C1 segment of cervical spinal cord (tissue), 14 donors: ENCODE measurements at regions not wholly inside any gene's neighbourhood (a gene's known extent, or its start where the extent isn't known, plus 50 kb on each side); places are given as distances from the start of the nearest gene placed in this dataset.

Experiments used
- DNase-seq, 14 donors: peaks; one replicate each; lab custom pipeline; 2025; lab: John Stamatoyannopoulos, UW

DNA sequence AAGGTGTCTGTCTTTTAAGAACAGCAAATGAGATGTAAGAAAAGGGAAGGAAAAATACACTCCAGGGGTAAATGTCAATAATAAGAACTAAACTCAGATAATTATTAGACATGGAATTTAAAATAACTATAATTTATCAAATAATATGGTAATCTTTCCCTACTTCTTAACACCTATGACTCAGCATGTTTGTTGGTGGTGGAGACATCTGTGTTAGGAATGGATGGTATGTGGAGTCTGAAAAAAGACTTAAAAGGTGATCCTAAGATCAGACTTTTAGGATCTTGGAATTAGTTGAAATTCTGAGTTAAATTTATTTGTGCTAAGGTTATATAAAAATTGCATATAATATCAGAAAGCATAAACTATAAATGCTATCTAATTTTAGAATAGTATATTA, 915.1 kb downstream of the SLITRK5 start:
- no peak for DNase-seq

DNA sequence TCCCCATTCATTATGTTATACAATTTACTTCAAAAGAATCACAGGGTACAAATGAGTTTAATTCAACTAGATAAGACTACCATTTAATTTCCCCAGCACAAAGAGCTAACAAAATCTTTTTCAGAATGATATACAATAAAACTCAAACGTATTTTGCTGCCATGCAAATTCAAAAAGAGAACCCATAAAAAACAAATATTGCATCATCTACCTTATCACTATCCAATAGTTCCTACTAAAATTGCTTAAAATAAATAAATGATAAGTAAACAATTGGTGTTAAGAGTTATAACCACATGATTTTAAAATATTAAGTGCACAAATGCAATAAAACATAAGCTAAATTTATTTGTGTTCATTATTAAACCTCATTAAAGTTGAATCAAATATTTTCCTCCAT, 919.4 kb downstream of the SLITRK5 start:
- DNase-seq: no peak

DNA sequence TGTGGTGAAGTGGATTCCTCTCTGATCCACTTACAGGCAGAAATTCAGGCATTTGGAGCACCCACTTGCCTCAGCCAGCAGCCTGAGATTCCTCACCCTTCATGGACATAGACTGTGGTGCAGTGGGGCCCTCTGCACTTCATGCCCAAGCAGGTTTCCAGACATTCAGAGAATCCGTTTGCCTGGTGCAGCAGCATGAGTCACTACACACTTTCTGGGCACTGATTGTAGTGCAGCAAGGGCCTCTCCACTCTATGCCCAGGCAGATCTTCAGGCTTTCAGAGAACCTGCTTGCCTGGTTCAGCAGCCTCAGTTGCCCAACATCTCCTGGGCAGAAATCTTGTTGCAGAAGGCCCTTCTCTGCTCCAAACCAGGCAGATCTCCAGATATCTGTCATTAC, 920.9 kb downstream of the SLITRK5 start:
- DNase-seq: no peak

DNA sequence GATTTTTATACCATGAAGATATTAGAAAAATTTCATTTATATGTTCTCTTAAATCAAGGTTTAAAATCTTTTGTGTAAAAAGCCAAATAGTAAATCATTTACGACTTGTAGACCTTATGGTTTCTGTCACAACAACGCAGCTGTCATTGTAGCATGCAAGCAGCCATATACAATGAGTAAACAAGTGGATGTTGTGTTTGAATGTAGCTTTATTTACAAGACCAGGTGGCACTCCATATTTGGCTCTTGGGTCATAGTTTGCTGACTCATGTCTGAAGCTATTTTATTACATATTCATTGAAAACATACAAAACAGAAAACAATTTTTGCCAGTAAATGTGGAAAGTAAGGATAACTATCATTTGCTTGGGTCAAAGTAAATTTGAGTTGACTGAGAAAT, 930.8 kb downstream of the SLITRK5 start:
- no peak for DNase-seq

DNA sequence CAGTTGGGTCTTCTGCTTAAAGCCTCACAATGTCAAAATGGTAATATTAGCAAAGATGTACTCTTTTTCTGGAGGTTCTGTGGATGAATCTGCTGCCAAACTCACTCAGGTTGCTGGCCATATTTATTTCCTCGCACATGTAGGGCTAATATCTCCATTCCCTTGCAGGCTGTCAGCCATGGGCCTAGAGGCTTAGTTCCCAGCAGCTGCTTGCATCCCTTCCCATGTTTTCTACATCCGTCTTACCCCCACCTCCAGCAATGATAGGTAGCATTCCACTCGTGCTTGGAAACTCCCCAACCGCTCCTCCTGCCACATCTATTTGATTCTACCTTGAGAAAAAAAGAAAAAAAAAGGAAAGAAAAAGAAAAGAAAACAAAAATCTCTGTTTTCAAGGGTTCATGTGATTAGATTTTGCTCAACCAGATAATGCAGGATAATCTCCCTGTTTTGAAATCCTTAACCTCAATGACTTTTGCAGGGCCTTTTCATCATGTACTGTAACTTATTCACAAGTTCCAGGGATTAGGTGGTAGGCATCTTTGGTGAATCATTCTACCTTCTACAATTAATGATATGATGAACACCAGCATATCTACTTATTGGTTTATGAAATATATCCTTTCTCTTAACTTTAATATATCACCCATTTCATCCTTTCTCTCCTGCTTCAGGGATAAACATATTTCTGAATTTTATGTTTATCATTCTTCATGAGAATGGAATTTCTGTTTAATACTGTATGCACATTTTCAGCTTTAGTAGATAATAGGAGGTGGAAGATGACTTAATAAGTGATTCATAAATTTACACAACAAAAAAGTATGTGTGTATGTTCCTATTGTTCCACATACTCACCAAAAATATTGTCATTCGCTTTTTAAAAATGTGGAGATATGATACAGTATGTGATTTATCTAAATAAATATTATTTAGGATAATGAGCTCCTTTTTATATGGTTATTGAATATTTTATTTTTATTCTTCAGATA, 931.9 kb downstream of the SLITRK5 start:
- DNase-seq: no peak

DNA sequence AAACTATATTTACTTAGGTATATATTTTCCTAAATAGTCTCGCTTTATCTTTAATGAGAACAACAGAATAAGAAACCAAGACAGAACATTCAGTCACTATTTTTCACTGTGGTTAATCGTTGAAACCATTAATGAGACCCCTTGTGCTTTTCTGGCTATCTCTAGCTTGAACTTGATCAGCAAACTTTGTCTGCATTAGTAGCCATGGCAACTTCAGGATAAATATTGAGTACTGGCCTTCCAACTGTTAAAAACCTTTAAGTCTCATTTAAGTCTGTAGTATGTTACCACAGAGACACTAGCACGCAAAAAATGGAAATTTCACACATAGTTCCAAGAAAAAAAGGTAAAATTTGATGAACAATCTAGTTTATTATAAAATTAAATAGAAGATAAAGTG, 946.0 kb downstream of the SLITRK5 start:
- no peak for DNase-seq

DNA sequence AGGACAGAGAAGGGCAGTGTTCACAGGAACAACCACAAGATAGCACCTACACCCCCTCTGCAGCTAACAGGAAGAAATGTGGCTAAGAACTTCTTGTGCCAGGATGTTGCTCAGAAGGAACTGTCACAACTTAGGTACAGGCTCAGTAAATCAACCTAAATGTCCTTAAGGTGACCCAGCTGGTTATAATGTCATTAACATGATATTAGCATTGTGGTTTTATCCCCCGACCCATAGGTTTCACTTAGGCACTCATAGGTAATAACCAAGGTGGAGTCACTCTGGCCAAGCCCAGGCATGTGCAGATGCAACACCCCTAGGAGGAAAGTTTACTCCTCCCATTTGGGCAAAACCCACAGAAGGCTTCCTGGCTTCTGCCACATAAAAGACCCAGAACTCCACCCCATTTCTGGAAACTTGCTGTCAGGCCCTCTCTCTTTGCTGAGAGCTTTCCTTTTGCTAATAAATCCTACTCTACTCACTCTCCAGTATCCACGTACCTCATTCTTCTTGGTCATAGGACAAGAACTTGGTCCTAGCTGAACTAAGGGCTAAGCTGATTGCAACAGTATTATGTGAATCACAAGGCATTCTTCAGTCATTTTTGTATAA, 951.3 kb downstream of the SLITRK5 start:
- no peak for DNase-seq

DNA sequence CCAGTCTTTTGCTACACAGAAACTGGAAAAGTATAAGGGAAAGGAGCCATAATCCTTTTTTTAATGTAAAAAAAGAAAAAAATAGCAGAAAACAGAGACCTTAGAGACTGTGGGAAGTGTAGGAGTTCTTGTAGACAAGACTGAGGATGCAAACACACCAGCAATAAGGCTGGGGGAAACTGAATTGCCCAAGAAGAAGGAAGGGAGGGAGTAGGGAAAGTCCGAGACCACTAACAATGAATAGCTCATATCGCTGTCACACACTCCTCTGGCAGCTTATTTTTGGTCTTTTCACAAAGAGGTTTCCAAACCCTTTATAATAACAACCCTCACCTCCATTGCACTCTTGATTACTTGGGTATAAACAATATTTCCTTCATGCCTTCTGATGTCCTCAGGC, 952.0 kb downstream of the SLITRK5 start:
- DNase-seq: no peak

DNA sequence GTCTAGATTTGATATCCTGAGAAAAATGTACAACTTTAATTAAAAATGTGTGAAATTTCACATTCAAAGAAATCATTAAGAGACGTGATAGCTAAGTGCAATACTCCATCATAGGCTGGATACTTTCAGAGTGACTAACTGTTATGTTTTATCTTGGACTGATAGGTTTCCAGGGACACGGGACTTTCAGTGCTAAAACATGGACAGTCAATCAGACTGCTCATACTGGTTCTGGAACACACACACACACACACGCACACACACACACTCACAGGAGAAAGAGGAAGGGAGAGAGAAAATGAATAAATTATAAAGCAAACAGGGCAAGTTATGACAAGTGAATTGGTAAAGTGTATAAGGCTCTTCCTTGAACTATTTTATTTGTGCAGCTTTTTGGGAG, 955.9 kb downstream of the SLITRK5 start:
- no peak for DNase-seq

DNA sequence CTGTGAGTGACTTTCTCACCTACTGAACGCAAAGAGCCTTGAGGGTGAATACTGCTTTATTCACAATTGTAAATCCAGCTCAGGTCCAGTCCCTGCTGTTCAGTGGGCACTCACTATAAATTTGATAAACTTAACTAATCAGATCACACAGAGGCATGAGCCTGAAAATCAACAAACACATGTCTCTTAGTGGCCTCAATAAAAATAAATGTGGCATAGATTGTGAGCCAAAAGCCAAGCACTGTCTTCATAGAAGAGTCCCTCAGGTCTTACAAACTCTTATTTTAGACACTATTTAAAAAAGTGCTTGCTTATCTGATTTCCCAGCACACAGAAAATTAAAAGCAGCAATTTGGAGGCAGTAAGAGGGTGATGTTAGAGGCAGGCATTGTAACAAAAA, 957.7 kb downstream of the SLITRK5 start:
- DNase-seq: no peak

DNA sequence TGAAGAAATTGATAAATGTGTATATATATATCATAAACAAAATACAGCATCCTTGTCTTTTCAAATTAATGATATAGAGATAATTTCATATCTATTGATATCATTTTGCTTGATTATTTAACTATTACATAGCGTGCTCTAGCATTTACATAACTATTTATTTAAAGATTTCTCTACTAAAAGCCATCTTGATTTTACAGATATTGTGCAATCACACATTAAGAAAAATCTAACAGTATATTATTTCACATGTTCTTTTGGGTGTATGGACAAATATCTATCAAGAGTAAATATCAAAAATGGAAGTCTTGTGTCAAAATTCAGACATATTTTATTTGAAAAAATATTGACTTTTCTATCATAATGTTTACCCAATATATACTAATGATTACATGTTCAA, 966.8 kb downstream of the SLITRK5 start:
- no peak for DNase-seq

DNA sequence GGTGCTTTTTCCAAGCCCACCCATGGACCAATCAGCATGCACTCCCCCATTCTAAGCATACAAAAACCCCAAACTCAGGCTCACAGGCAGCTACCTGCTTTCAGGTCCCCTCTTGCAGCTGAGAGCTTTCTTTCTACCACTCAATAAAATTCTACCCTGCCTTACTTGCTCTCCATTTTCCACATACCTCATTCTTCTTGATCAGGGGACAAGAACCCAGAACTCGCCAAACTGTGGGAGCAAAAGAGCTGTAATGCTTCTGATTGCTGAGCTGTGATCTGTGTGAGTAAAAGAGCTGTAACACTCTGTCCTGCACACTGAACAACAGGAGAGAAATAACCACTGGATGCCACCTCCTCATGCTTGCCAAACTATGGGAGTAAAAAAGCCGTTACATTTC, 972.1 kb downstream of the SLITRK5 start:
- DNase-seq: no peak

DNA sequence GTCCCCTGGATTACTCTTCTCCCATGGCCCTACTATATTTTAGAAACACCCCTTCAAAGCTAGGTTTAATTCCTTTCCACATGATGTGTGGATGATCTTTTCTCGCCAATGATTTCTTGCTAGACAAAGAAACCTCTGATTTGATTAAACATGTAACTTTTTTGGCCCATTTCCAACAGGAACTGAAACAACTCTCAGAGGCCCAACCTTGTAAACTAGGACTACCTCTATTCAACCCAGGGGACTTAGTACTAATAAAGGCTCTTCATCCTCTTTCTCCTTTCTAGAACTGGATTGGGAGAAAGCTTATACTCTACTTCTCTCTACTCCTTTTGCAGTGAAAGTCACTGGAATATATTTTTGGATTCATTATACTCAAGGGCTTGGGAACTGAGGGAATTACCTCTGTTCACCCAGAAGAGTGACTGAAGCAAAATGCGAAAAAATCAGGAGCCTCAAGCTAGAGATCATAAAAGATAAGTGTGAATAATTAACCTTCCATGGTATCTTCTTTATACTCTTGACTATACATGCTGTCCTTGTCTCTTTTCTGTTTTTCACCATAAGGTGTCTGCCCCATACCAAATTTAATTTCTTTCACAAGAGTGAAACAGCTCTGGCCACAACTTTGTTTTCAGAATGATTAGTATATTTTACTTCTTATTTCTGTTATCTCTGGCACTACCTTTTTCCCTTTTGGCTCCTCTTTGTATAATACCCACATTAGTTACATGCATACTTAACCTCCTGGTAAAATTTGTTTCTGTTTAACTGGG, 977.6 kb downstream of the SLITRK5 start:
- no peak for DNase-seq

DNA sequence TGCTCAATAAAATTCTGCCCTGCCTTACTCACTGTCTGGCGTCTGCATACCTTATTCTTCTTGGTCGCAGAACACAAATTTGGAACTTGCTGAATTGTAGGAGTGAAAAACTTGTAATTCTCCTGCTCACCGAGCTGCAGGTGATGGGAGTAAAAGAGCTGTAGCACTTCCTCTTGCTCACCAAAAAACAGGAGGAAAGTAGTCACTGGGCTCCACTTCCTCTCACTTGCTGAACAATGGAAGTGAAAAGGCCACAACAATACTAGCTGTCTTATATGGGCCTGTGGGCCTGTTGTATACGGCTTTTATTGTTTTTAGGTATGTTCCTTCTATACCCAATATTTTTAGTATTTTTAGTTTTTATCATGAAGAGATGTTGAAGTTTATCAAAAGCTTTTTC, 978.7 kb downstream of the SLITRK5 start:
- no peak for DNase-seq

DNA sequence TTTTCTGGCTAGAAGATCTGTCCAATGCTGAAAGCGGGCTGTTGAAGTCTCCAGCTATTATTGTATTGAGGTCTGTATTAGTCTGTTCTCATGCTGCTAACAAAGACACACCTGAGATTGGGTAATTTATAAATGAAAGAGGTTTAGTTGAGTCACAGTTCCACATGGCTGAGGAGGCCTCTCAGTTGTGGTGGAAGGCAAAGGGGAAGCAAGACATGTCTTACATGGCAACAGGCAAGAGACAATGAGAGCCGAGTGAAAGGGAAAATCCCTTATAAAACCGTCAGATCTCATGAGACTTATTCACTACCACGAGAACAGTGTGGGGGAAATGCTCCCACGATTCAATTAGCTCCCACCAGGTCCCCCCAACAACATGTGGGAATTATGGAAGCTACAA, 980.4 kb downstream of the SLITRK5 start:
- DNase-seq: no peak

DNA sequence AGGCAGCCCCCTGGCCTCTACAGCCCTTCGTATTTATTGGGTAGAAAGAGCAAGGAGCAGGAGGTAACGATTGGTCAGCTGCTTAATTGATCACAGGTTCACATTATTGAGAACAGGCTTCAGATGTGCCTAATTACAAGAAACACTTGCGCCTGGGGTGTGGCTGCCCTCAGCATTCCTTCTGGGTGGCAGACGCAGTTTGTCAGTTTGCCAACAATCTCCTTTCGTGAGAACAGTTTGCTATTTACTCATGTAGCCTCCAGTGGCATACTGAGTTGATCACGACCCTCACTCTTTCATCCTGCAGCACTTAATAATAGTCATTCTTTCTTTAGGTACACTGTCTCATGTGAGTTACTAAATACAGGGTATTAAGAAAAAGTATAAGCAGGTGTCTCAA, 985.6 kb downstream of the SLITRK5 start:
- no peak for DNase-seq

DNA sequence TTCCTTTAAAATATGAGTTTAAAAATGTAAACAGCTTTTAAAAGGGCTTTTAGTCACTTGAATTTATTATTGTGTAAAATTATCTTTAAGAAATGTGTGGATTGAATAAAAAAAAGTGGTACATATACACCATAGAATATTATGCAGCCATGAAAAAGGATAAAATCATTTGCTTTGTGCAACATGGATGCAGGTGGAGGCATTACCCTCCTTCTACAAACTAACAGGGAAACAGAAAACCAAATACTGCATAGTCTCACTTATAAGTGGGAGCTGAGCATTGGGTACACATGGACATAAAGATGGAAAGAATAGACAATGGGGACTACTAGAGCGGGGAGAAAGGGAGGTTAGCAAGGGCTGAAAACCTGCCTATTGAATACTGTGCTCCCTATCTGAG, 999.3 kb downstream of the SLITRK5 start:
- no peak for DNase-seq

DNA sequence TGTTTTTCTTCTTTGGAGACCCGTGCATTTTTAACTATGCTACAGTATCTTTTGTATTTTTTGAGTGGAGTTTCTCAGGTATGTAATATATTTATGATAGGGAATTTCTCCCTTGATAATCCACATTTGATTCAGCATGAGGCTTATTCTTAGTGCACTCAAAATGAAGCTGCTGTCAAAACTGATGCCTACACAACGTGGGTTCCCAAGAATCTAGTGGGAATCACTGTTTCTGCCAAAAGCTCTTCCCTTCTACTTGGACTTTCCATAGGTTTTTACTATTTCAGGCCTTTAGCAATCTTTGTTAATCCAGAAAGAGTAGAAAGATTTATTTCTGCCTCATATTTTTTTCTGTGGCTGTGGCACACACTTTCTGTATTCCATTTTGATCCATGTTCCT, 1003.7 kb downstream of the SLITRK5 start:
- no peak for DNase-seq

DNA sequence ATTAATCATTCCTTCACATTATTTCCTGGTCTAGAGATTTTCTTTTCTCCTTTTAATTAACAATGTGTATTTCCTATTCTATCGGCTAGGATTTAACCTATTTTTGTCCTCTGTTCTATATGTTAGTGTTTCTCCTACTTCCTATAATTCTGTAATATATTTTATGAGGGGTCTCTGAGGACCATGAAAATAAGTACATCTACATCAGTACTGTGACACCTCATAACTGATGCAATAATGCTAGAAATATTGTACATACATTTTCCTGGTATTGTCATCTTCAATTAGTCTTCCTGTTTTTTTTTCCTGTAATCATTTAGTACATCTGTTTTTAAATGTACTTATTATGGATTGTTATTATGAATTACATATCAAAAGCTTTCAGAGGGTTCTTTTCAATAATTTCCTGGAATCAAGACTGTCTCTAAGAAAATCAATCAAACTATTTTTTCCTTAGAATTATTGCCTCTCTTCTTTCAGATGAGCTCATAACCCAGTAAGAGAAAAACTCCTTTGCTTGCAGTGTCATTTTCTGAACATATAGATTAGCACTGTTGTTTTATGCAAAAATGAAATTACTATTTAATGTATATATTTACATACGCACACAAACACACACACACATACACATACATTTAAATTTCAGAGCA, 1004.3 kb downstream of the SLITRK5 start:
- DNase-seq: no peak

DNA sequence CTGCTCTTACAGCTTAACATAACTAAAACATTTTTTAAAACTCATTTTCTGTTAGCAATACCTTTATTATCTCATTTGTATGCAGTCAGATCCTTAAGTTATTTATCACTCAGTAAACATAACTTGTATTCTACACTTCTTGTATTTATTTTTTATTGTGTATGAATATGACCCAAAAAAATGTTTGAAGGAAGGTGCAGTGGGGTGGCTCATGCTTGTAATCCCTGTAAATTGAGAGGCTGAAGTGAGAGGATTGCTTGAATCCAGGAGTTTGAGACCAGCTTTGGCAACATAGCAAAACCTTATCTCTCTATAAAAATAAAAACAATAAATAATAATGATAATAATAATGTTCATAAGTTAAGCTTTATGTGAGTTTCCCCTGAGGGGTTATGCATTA, 1004.8 kb downstream of the SLITRK5 start:
- no peak for DNase-seq

DNA sequence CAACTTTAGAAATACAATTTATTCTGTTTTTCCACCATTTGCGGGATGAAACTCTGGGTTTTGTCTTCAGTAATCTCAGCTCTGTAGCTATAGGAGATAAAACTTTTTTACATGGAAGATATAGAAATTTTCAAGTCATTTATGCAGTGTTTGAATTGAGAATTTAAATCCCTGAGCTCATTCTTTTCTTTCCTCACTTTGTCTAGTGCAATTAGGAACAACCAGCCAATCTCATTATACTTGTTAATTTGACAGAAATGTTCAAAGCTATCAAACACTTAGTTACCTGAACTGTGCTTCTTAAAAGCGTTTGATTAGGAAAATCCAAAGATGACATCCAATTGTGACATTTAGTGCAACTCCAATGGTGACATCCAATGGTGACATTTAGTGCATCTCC, 1014.3 kb downstream of the SLITRK5 start:
- DNase-seq: no peak

DNA sequence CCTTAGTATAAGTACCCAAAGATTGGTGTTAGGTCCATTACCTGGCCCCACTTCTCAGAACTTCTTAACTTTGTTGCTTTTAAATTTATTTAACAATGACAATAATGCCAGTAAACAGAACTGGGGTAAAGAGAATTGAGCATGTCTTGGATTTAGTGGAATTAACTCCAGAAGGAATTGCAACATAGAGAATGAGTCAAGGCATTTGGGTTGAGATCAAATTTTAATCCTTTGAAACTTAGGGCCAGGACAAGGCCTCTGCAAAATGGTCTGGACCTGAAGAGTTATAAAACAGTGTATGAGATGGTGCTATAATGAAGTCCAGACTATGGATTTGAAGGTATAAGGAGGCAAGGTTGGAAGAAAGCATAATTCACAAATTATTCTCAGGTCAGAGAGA, 1030.4 kb downstream of the SLITRK5 start:
- DNase-seq: no peak
